SK-N-SH (cell line): ENCODE measurements at regions not wholly inside any gene's neighbourhood (a gene's known extent, or its start where the extent isn't known, plus 50 kb on each side); places are given as distances from the start of the nearest gene placed in this dataset.

Experiments used
- CTCF ChIA-PET: fragments of 300-600, 350-600 bp; formaldehyde crosslinking; extraction: SDS; loops from one replicate; lab custom pipeline; 2021; lab: Yijun Ruan, JAX
- POLR2A ChIA-PET: fragments of 350-600 bp; sonication (Branson Sonifier 250); formaldehyde crosslinking; extraction: SDS; loops from one replicate; lab custom pipeline; 2020; ENCODE audit warnings: antibody characterized with exemption, inconsistent platforms; lab: Yijun Ruan, JAX
- DNase-seq: peaks from one replicate; pipeline ENCODE4 v3.0.0; 2012
- H2AFZ ChIP-seq: fragments of 200-600 bp; sonication (generic); 2 replicates; pipeline ENCODE4 v1.8.1; 2016; ENCODE audit warnings: antibody characterized with exemption, mild to moderate bottlenecking, low read depth
- H3F3A ChIP-seq: fragments of 200-600 bp; sonication (generic); replicated peaks from 2 replicates; pipeline ENCODE3; 2016; ENCODE audit warnings: antibody characterized with exemption, mild to moderate bottlenecking; ENCODE audit not compliant: insufficient read depth
- H3K27ac ChIP-seq, 2 experiments: fragments of 200-500 bp in 1 of 2; fragments of 200-600 bp in 1 of 2; sonication (Bioruptor generic) in 1 of 2; sonication (generic), shearing (Covaris generic) in 1 of 2; 2 replicates each; pipeline versions ENCODE4 v1.5.1 to v1.6.1; 2014 to 2016; ENCODE audit warnings: low read depth in 2 of 2, inconsistent platforms in 1 of 2, low read length in 1 of 2, mild to moderate bottlenecking in 1 of 2, mixed read lengths in 1 of 2
- H3K27me3 ChIP-seq: fragments of 200-600 bp; sonication (generic), shearing (Covaris generic); 2 replicates; pipeline ENCODE4 v1.6.1; 2016; ENCODE audit warnings: mixed run types; ENCODE audit not compliant: insufficient read depth
- H3K36me3 ChIP-seq, 2 experiments: fragments of 200-500 bp in 1 of 2; fragments of 200-600 bp in 1 of 2; sonication (Bioruptor generic) in 1 of 2; sonication (generic) in 1 of 2; replicated peaks in 1 of 2; 2 replicates each; pipeline versions ENCODE3 to v1.5.1; 2014 to 2016; ENCODE audit warnings: low read length in 1 of 2, mild to moderate bottlenecking in 1 of 2; ENCODE audit not compliant: insufficient read depth in 2 of 2, control insufficient read depth in 1 of 2
- H3K4me1 ChIP-seq, 2 experiments: fragments of 200-500 bp in 1 of 2; fragments of 200-600 bp in 1 of 2; sonication (Bioruptor generic) in 1 of 2; sonication (generic), shearing (Covaris generic) in 1 of 2; 2 replicates each; pipeline versions ENCODE4 v1.5.1 to v1.6.1; 2014 to 2016; ENCODE audit warnings: low read depth in 1 of 2, low read length in 1 of 2, mixed run types in 1 of 2; ENCODE audit not compliant: insufficient read depth in 2 of 2, control insufficient read depth in 1 of 2
- H3K4me2 ChIP-seq: fragments of 200-600 bp; sonication (generic), shearing (Covaris generic); 2 replicates; pipeline ENCODE4 v1.6.1; 2017; ENCODE audit warnings: mixed run types
- H3K4me3 ChIP-seq, 2 experiments: fragments of 200-500 bp in 1 of 2; fragments of 200-600 bp in 1 of 2; sonication (Bioruptor generic) in 1 of 2; sonication (generic), shearing (Covaris generic) in 1 of 2; 2 replicates each; pipeline versions ENCODE4 v1.5.1 to v1.8.1; 2014 to 2016; ENCODE audit warnings: low read depth in 2 of 2, inconsistent platforms in 1 of 2, low read length in 1 of 2, mild to moderate bottlenecking in 1 of 2, mixed read lengths in 1 of 2, moderate library complexity in 1 of 2
- H3K79me2 ChIP-seq: fragments of 200-600 bp; sonication (generic); 2 replicates; pipeline ENCODE4 v1.8.1; 2017; ENCODE audit warnings: mild to moderate bottlenecking; ENCODE audit not compliant: insufficient read depth
- H3K9ac ChIP-seq: fragments of 200-600 bp; sonication (generic); 2 replicates; pipeline ENCODE4 v1.6.1; 2017; ENCODE audit warnings: mixed run types
- H3K9me2 ChIP-seq: fragments of 200-600 bp; sonication (generic); 2 replicates; pipeline ENCODE4 v1.6.1; 2017; ENCODE audit warnings: mixed run types
- H3K9me3 ChIP-seq: fragments of 200-600 bp; sonication (generic); 2 replicates; pipeline ENCODE4 v1.6.1; 2017; ENCODE audit warnings: mixed run types, mild to moderate bottlenecking, moderate library complexity
- H4K20me1 ChIP-seq: fragments of 200-600 bp; sonication (generic); 2 replicates; pipeline ENCODE4 v1.6.1; 2017; ENCODE audit warnings: mild to moderate bottlenecking, mixed run types; ENCODE audit not compliant: insufficient read depth
- CHD2 ChIP-seq: fragments of 150-350 bp; IDR thresholded peaks from 2 replicates; pipeline ENCODE4 v1.6.1; 2018; ENCODE audit warnings: low read length; ENCODE audit not compliant: partially characterized antibody
- CTCF ChIP-seq: fragments of 200-600 bp; sonication (generic); IDR thresholded peaks from 2 replicates; pipeline ENCODE4 v1.6.1; 2017; ENCODE audit warnings: antibody characterized with exemption, mild to moderate bottlenecking, moderate library complexity
- ELF1 ChIP-seq: IDR thresholded peaks from 2 replicates; pipeline ENCODE4 v1.4.0; 2012
- EP300 ChIP-seq, 2 experiments: IDR thresholded peaks; 2 replicates each; pipeline versions ENCODE4 v1.4.0 to v1.6.1; 2012; ENCODE audit warnings: borderline replicate concordance in 1 of 2, low read depth in 1 of 2, low read length in 1 of 2
- EZH2phosphoT487 ChIP-seq: fragments of 200-600 bp; sonication (generic); IDR thresholded peaks from 2 replicates; pipeline ENCODE4 v1.6.1; 2017; ENCODE audit warnings: low read depth, mixed run types, mild to moderate bottlenecking, antibody characterized with exemption, moderate library complexity, borderline replicate concordance
- GABPA ChIP-seq: IDR thresholded peaks from 2 replicates; pipeline ENCODE4 v1.4.0; 2012; ENCODE audit warnings: low read depth, mild to moderate bottlenecking
- MEF2A ChIP-seq: IDR thresholded peaks from 2 replicates; pipeline ENCODE4 v1.4.0; 2012; ENCODE audit warnings: low read depth, borderline replicate concordance
- PBX3 ChIP-seq: IDR thresholded peaks from 2 replicates; pipeline ENCODE4; 2012
- POLR2AphosphoS5 ChIP-seq: IDR thresholded peaks from 2 replicates; pipeline ENCODE4 v1.6.1; 2012; ENCODE audit warnings: low read depth, low read length
- RAD21 ChIP-seq: IDR thresholded peaks from 2 replicates; pipeline ENCODE4 v1.6.1; 2012; ENCODE audit warnings: mild to moderate bottlenecking, low read length
- RCOR1 ChIP-seq: fragments of 150-350 bp; IDR thresholded peaks from 2 replicates; pipeline ENCODE4 v1.6.1; 2017; ENCODE audit warnings: antibody characterized with exemption, low read length
- REST ChIP-seq: IDR thresholded peaks from 2 replicates; pipeline ENCODE4 v1.6.1; 2012; ENCODE audit warnings: mild to moderate bottlenecking, low read depth, low read length, moderate library complexity
- SIN3A ChIP-seq: IDR thresholded peaks from 2 replicates; pipeline ENCODE4 v1.6.1; 2012; ENCODE audit warnings: low read depth, mild to moderate bottlenecking, low read length, moderate library complexity, borderline replicate concordance
- TEAD4 ChIP-seq: IDR thresholded peaks from 2 replicates; pipeline ENCODE4 v1.4.0; 2012; ENCODE audit warnings: mild to moderate bottlenecking, borderline replicate concordance; ENCODE audit not compliant: insufficient read depth
- USF1 ChIP-seq: IDR thresholded peaks from 2 replicates; pipeline ENCODE4 v1.4.0; 2012; ENCODE audit warnings: low read depth, borderline replicate concordance
- USF2 ChIP-seq: fragments of 150-350 bp; IDR thresholded peaks from 2 replicates; pipeline ENCODE4 v1.6.1; 2017; ENCODE audit warnings: antibody characterized with exemption, low read length, low read depth, borderline replicate concordance
- WGBS: methylation state at CpG from one replicate; pipeline ENCODE4 v1.1.6; 2017; ENCODE audit warnings: low lambda C conversion rate; 5-methylcytosine and 5-hydroxymethylcytosine counted together

GRCh38 chr10:98330987-98331386 lies 63.0 kb upstream of the LOXL4 start:
- 75% methylated on average over 7 of the region's 7 CpGs for WGBS
- no peaks in the 10 kb centered on the region for H3K36me3 ChIP-seq
- TF ChIP-seq PBX3 (no peak), CTCF (no peak), TEAD4 (no peak), SIN3A (no peak), ELF1 (no peak), EZH2phosphoT487 (no peak), RCOR1 (no peak), EP300 (IDR thresholded peaks at IDR 0.05; ENCODE audit: borderline replicate concordance in 1 of 2, low read depth in 1 of 2, low read length in 1 of 2) (no peak)
- ChIA-PET CTCF (interaction anchor here (1.7 kb wide), 1 partner anchor 21 kb away, joined by 6 read pairs; no protein-coding TSS in a partner anchor), POLR2A (no interaction called here)
- no peak overlapping the region for H3K9ac ChIP-seq
- no peaks in the 10 kb centered on the region for H3F3A ChIP-seq
- H4K20me1 ChIP-seq = no peaks in the 10 kb centered on the region
- no peaks in the 10 kb centered on the region for H3K27me3 ChIP-seq
- H3K79me2 ChIP-seq = no peaks in the 10 kb centered on the region
- no peak overlapping the region for H3K4me2 ChIP-seq
- DNase-seq = no peak
- H3K27ac ChIP-seq = no peak overlapping the region
- no peak overlapping the region for H3K4me3 ChIP-seq
- no peak overlapping the region for H2AFZ ChIP-seq
- no peaks in the 10 kb centered on the region; a peak in 1 of 4 replicates for H3K4me1 ChIP-seq
- H3K9me2 ChIP-seq = no peaks in the 10 kb centered on the region
- H3K9me3 ChIP-seq = no peaks in the 10 kb centered on the region

GRCh38 chr10:98328640-98329039 lies 60.6 kb upstream of the LOXL4 start:
- H3K4me3 ChIP-seq = no peak overlapping the region
- no peaks in the 10 kb centered on the region for H3K9me3 ChIP-seq
- 100% methylated on average over 1 of the region's 1 CpG for WGBS
- H3K27ac ChIP-seq = no peak overlapping the region
- no peaks in the 10 kb centered on the region for H4K20me1 ChIP-seq
- CTCF ChIA-PET = interaction anchor here (1.4 to 1.6 kb wide), 2 partner anchors 17 to 19 kb away, joined by 3 to 5 read pairs; no protein-coding TSS in a partner anchor
- no peak for DNase-seq
- no peak overlapping the region for H3K9ac ChIP-seq
- H3K27me3 ChIP-seq = no peaks in the 10 kb centered on the region
- no peak overlapping the region for H3K4me2 ChIP-seq
- no peaks in the 10 kb centered on the region for H3K36me3 ChIP-seq
- POLR2A ChIA-PET = no interaction called here
- no peaks in the 10 kb centered on the region for H3K9me2 ChIP-seq
- no peak overlapping the region for H2AFZ ChIP-seq
- no peaks in the 10 kb centered on the region for H3K79me2 ChIP-seq
- peaks cover 0 to 2% of the 10 kb centered on the region in 2 experiments; a peak in 1 of 4 replicates for H3K4me1 ChIP-seq
- peaks cover under 1% of the 10 kb centered on the region for H3F3A ChIP-seq
- no peak for TF ChIP-seq RAD21
- TF ChIP-seq USF1 = no peak
- TF ChIP-seq PBX3 = no peak
- no peak for TF ChIP-seq USF2
- TF ChIP-seq ELF1 = no peak
- TF ChIP-seq EZH2phosphoT487 = no peak
- no peak for TF ChIP-seq GABPA
- TF ChIP-seq CHD2 = no peak
- TF ChIP-seq RCOR1 = no peak
- no peak for TF ChIP-seq MEF2A
- TF ChIP-seq REST = no peak
- TF ChIP-seq POLR2AphosphoS5 = no peak
